Epithelial cell of proximal tubule (primary cell): ENCODE measurements at regions not wholly inside any gene's neighbourhood (a gene's known extent, or its start where the extent isn't known, plus 50 kb on each side); places are given as distances from the start of the nearest gene placed in this dataset.

ENCODE experiments used
- DNase-seq: peaks from one replicate; pipeline ENCODE4 v3.0.0-alpha.2; 2011; ENCODE audit warnings: low read depth
- H3K4me3 ChIP-seq: 2 replicates; pipeline ENCODE4 v1.5.1; 2011; ENCODE audit warnings: low read depth, mild to moderate bottlenecking, low read length
- CTCF ChIP-seq: conservative IDR thresholded peaks from 2 replicates; pipeline ENCODE4 v1.5.1; 2012; ENCODE audit warnings: low read depth, mild to moderate bottlenecking, low read length

- DNase-seq: no peak
- TF ChIP-seq CTCF: no peak
- no peak overlapping the region for H3K4me3 ChIP-seq
These were observed 71.5 kb upstream of the ATXN1 start for GRCh38 chr6:16832721-16833120.

- no peak overlapping the region for H3K4me3 ChIP-seq
- DNase-seq: no peak
- TF ChIP-seq CTCF: no peak
These were observed 70.8 kb upstream of the ATXN1 start for GRCh38 chr6:16832043-16832567.

- TF ChIP-seq CTCF: no peak
- H3K4me3 ChIP-seq: no peak overlapping the region
- DNase-seq: no peak
These were observed 69.9 kb upstream of the ATXN1 start for GRCh38 chr6:16831136-16831535.

GRCh38 chr6:16828058-16828457 lies 66.8 kb upstream of the ATXN1 start:
- no peak for DNase-seq
- no peak for TF ChIP-seq CTCF
- H3K4me3 ChIP-seq: no peak overlapping the region

- TF ChIP-seq CTCF: no peak
- DNase-seq: no peak
- no peak overlapping the region for H3K4me3 ChIP-seq
These were observed 66.4 kb upstream of the ATXN1 start for GRCh38 chr6:16827627-16828026.

- DNase-seq: no peak
- no peak for TF ChIP-seq CTCF
- no peak overlapping the region for H3K4me3 ChIP-seq
These were observed 64.5 kb upstream of the ATXN1 start for GRCh38 chr6:16825784-16826183.

GRCh38 chr6:16824845-16825685 lies 63.8 kb upstream of the ATXN1 start:
- no peak for DNase-seq
- H3K4me3 ChIP-seq: no peak overlapping the region
- TF ChIP-seq CTCF: no peak
